Cardiac septum (tissue), 1 donor: ENCODE measurements at regions not wholly inside any gene's neighbourhood (a gene's known extent, or its start where the extent isn't known, plus 50 kb on each side); places are given as distances from the start of the nearest gene placed in this dataset.

Experiments used
- DNase-seq: peaks from one replicate; pipeline ENCODE4 v3.0.0-alpha.2; 2020; ENCODE audit warnings: low spot score
- intact Hi-C: fragments of 100-400 bp; cut with DNase I; formaldehyde crosslinking; loops from one replicate; pipeline ENCODE4 v1.14.0; 2022
- donor health status: DM: no; HTN: no; CAD: no.

GRCh38 chr2:198483051-198483450 is 678.7 kb downstream of the PLCL1 start:
- no peak for DNase-seq
- intact Hi-C loops = no loop called here

GRCh38 chr2:198479065-198479464 is 674.7 kb downstream of the PLCL1 start:
- DNase-seq = no peak
- intact Hi-C loops = no loop called here

- intact Hi-C loops = no loop called here
- no peak for DNase-seq
Measured at GRCh38 chr2:198478361-198478760, 674.0 kb downstream of the PLCL1 start.

- intact Hi-C loops = no loop called here
- no peak for DNase-seq
Measured at GRCh38 chr2:198476007-198476406, 671.6 kb downstream of the PLCL1 start.

GRCh38 chr2:198471291-198471690 is 666.9 kb downstream of the PLCL1 start:
- no peak for DNase-seq
- intact Hi-C loops = no loop called here

- intact Hi-C loops = no loop called here
- no peak for DNase-seq
Measured at GRCh38 chr2:198468136-198468535, 663.7 kb downstream of the PLCL1 start.

- DNase-seq = no peak
- intact Hi-C loops = no loop called here
Measured at GRCh38 chr2:198465970-198466369, 661.6 kb downstream of the PLCL1 start.

- DNase-seq = no peak
- intact Hi-C loops = no loop called here
Measured at GRCh38 chr2:198456418-198456817, 652.0 kb downstream of the PLCL1 start.

- DNase-seq = no peak
- intact Hi-C loops = no loop called here
Measured at GRCh38 chr2:198453866-198454265, 649.5 kb downstream of the PLCL1 start.

GRCh38 chr2:198452327-198452726 is 647.9 kb downstream of the PLCL1 start:
- intact Hi-C loops = no loop called here

GRCh38 chr2:198448789-198449188 is 644.4 kb downstream of the PLCL1 start:
- intact Hi-C loops = no loop called here
- no peak for DNase-seq

More at GRCh38 chr2:198452327-198452726, 647.9 kb downstream of the PLCL1 start:
- DNase-seq = no peak

- intact Hi-C loops = no loop called here
- no peak for DNase-seq
Measured at GRCh38 chr2:198444800-198445287, 640.5 kb downstream of the PLCL1 start.

GRCh38 chr2:198441901-198442300 is 637.5 kb downstream of the PLCL1 start:
- intact Hi-C loops = no loop called here
- no peak for DNase-seq

GRCh38 chr2:198441246-198441645 is 636.9 kb downstream of the PLCL1 start:
- intact Hi-C loops = no loop called here
- DNase-seq = no peak

GRCh38 chr2:198440833-198441232 is 636.4 kb downstream of the PLCL1 start:
- DNase-seq = no peak
- intact Hi-C loops = no loop called here

GRCh38 chr2:198438331-198438730 is 633.9 kb downstream of the PLCL1 start:
- intact Hi-C loops = no loop called here
- DNase-seq = no peak

- no peak for DNase-seq
- intact Hi-C loops = no loop called here
Measured at GRCh38 chr2:198424112-198424511, 619.7 kb downstream of the PLCL1 start.

- DNase-seq = no peak
- intact Hi-C loops = no loop called here
Measured at GRCh38 chr2:198417836-198418235, 613.4 kb downstream of the PLCL1 start.

GRCh38 chr2:198414976-198415375 is 610.6 kb downstream of the PLCL1 start:
- DNase-seq = no peak
- intact Hi-C loops = no loop called here

GRCh38 chr2:198411936-198412335 is 607.5 kb downstream of the PLCL1 start:
- intact Hi-C loops = no loop called here
- DNase-seq = no peak

- no peak for DNase-seq
- intact Hi-C loops = no loop called here
Measured at GRCh38 chr2:198408171-198408570, 603.8 kb downstream of the PLCL1 start.

- intact Hi-C loops = no loop called here
Measured at GRCh38 chr2:198405311-198405710, 600.9 kb downstream of the PLCL1 start.

More at GRCh38 chr2:198405311-198405710, 600.9 kb downstream of the PLCL1 start:
- DNase-seq = no peak
